ENCODE measurements at regions not wholly inside any gene's neighbourhood (a gene's known extent, or its start where the extent isn't known, plus 50 kb on each side); places are given as distances from the start of the nearest gene placed in this dataset.
A peak's percentile ranks its signal among the peaks of the same experiment; 100 is the strongest.
"Not testable (repeated sequence)": the region's sequence is repeated elsewhere in the genome, so short reads cannot be mapped to it uniquely, and the experiment has no call there.

- no peak overlapping the region for H3K27ac ChIP-seq
- TF ChIP-seq CTCF (conservative IDR thresholded peaks at IDR 0.05) = peak; percentile 60
Measured at GRCh38 chr7:115217373-115217772, 295.5 kb downstream of the MDFIC start.

GRCh38 chr7:115216652-115217051, 294.8 kb downstream of the MDFIC start:
- H3K27ac ChIP-seq = no peak overlapping the region
- TF ChIP-seq CTCF (conservative IDR thresholded peaks at IDR 0.05) = no peak

GRCh38 chr7:115211171-115211570, 289.3 kb downstream of the MDFIC start:
- H3K27ac ChIP-seq = no peak overlapping the region
- no peak for TF ChIP-seq CTCF (conservative IDR thresholded peaks at IDR 0.05)

GRCh38 chr7:115210552-115210951, 288.7 kb downstream of the MDFIC start:
- TF ChIP-seq CTCF (conservative IDR thresholded peaks at IDR 0.05) = no peak
- H3K27ac ChIP-seq = no peak overlapping the region

- no peak overlapping the region for H3K27ac ChIP-seq
- TF ChIP-seq CTCF (conservative IDR thresholded peaks at IDR 0.05) = no peak
Measured at GRCh38 chr7:115208710-115209560, 287.0 kb downstream of the MDFIC start.

GRCh38 chr7:115206374-115206773, 284.5 kb downstream of the MDFIC start:
- not testable (repeated sequence) for H3K27ac ChIP-seq

- no peak overlapping the region for H3K27ac ChIP-seq
- no peak for TF ChIP-seq CTCF (conservative IDR thresholded peaks at IDR 0.05)
Measured at GRCh38 chr7:115198143-115198542, 276.2 kb downstream of the MDFIC start.

- TF ChIP-seq CTCF (conservative IDR thresholded peaks at IDR 0.05) = no peak
- H3K27ac ChIP-seq = no peak overlapping the region
Measured at GRCh38 chr7:115195208-115195607, 273.3 kb downstream of the MDFIC start.

All from VCaP (cell line).